Occipital lobe (tissue), 1 donor: ENCODE measurements at regions not wholly inside any gene's neighbourhood (a gene's known extent, or its start where the extent isn't known, plus 50 kb on each side); places are given as distances from the start of the nearest gene placed in this dataset.
"Not testable (repeated sequence)": the region's sequence is repeated elsewhere in the genome, so short reads cannot be mapped to it uniquely, and the experiment has no call there.

Experiments
- DNase-seq: peaks from one replicate; lab custom pipeline; 2025; lab: John Stamatoyannopoulos, UW

DNA sequence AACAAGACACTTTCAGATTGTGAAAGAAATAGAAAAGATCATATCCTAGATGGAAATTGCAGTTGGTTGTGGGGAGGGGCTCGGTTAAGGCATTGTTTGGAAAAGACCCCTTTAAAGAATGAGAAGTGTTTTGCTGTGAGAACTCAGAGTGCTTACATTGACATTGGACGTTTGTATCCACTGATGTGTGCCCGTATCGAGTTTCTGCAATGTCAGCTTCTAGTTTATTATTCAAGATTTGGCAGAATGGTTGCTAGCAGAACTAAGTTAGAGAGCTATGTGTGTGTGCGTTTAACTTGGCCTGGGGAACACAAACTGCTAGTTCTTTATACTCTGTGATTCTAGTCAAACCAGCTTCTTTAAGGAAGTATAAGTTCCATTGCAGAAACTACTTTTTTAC is 2702.5 kb downstream of the PCDH7 start:
- no peak for DNase-seq

DNA sequence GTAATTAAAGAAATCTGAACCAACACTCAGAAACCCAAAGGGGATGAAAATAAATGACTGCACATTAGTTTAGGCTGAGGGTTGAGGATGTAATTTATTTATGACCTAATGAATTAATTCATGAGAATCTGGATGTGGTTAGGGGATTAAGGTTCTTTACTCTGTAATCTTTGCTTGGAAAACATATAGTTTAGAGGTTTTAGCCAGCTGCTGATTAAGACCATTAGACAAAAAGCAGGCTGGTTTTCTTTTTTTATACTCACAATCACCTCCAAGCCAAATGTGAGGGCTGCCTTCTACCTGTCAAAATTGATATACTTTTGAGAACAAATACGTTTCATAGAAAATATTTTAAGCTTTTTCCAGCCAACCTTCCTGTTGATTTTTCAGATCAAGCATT is 2705.8 kb downstream of the PCDH7 start:
- DNase-seq = no peak

DNA sequence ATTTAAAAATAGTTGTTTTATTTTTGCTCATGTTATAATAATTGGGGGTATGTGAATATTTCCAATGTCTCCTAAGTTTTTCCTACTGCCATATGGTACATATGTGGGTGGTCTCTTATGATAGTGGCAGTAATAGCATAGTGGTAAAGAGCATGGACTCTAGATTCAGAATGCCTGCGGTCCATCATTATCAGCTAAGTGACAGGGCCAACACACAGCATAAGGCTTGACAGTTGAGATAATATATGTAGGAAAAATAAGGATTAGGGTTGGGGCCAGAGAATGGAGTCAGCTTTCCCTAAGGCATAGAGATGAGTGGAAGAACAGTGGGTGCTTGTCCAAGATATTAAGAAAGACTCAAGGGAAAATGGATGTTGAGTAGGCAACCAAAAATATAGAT is 2707.5 kb downstream of the PCDH7 start:
- no peak for DNase-seq

DNA sequence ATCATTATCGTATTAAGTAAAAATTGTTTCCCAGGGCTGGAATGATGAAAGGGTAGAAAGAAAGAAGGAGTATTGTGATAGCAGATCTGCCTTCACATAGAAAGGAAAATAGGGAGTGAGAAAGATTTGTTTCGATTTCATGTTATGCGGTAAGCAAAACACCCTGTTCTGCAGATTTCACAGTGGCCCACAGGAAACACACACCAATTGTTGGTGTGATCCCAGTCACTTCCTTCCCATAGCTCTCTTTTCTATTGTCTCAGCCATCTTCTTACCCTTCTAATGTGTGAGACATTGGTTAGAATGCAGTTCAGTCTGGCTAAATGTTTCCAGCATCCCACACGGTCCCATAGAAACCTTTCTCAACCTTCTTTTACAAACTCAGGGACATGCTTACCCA is 2709.8 kb downstream of the PCDH7 start:
- DNase-seq = no peak

DNA sequence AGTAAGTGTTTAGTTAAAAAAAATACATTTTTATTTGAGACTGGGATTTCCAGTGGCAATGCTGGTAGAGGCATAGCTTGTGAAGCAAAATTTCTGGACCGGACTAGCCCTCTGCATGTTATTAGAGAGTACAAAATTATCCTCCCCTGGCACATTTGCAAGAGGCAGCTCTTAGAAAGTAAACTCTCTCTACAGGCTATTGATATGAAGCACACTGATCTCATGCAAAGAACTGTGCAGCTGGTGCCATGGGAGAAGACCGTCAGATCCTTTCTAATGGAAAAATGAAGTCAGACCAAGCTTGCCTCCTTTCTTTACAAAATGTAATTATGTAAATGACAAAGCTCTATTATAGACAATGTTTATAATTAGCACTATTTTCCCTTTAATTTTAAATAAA is 2717.2 kb downstream of the PCDH7 start:
- DNase-seq = no peak

DNA sequence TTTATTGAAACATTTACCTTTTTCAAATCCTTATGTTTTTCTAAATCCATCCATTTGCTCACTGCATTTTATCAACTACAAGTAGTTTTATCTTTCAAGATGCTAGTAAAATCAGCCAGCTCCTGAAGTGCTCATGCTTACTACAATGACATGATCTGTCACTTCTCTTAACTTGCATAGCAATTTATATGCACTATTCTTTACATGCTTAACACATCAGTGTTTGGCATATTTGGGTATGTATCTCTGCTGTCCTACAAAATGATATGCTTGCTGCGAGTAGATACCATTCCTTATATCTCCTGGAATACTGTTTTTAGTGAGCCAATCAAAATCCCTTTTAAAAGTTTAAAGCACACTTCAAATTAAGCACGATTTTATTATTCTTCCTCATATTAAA is 2726.8 kb downstream of the PCDH7 start:
- no peak for DNase-seq

DNA sequence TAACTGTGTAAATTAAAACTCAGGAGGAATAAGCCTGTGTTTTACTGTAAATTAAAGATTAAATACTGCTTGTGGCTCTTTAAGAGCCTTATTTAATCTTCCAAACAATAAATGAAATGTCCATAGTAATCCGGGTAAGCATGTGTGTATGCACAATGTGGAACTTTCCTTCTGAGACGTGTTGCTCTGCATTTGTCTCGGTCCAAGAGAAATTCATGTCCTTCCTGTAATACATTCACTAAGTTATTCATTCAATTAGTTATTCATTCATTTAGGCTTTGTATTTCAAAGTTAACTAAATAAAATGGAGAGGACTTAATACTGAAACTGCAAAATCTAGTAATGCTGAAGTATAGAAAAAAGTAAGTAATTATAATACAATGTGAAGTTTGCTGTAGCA is 2728.8 kb downstream of the PCDH7 start:
- no peak for DNase-seq

DNA sequence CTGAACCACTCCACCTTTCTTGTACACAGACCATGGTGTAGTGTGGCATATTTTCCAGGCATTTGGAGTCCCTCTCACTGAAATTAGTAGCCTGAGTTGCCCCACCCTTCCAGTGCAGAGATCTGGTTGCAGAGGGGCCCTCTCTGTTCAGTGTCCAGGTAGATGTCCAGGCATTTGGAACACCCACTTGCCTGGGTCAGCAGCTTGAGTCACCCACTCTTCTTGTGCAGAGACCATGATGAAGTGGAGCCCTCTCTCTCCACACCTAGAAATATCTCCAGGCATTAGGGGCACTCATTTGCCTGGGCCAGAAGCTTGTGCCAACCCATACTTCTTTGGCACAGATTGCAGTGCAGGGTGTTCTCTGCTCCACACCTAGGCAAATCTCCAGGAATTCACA is 2733.3 kb downstream of the PCDH7 start:
- DNase-seq = no peak

DNA sequence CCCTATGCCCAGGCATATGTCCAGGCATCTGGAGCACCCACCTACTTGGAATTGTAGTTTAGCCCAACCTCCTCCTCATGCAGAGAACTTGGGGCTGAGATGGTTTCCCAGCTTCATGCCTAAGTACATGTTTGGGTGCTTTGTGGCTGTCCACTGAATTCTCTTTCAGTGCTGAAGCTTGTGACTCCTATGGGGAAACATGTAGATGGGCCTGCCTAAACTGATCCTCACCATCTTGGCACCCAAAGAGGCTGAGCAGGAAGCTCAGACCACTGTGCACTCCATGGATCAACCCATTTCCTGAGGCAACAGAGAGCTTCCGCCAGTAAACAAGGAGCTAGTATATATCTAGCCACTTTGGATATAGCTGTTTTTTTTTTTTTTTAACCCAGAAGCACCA is 2733.7 kb downstream of the PCDH7 start:
- no peak for DNase-seq

DNA sequence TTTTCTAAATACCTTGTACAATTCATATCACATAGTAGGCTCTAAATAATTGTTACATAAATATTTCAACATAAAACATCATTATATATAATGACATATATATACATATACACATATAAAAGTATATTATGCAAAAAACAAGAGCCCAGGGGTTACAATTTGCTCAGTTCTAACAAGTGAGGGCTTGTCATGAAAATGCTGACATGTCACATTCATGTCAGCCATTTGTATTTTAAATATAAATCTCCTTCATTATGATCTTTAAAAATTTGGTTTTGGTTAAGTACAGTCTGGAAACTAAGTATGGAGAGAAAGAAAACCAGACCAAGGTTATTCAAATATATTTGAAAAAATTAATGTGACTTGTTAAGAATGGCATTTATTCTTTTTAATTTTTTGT is 2745.4 kb downstream of the PCDH7 start:
- no peak for DNase-seq

DNA sequence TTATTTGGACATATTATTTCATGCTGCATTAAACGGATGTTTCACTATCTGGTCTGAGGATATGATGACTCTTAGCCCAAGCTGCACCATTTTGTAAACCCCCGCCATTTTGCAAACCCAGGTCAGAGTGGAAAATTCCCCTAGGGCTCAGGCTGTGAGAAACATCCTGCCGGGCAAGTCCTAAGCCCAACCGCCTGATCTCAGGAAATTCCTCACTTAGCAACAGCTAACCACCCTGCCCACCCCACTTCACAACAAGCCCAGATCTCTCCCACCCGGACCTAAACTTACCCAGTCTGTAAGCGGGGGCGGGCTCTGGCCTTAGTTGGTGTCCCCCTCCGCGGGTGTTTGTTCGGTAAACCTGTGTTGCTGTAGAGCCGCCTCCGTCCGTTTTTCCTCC is 2747.1 kb downstream of the PCDH7 start:
- DNase-seq = no peak

DNA sequence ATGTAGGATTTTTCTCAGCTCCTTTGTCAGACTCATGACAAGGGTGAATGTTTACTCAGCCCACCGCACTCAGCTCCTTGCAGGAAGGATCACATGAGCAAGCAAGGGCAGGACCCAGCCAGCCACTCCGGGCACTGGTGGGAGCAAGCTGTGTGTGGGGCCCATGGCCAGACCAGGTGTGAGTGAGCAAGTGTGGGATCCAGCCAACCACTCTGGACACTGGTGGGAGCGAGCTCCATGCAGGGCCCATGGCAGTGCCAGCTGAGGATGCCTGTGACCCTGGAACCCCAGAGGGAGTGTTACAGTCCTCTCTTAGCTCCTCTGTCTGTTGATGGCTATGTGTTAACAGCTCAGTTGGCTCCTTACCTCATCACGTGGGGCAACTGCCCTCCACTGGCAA is 2750.6 kb downstream of the PCDH7 start:
- no peak for DNase-seq

DNA sequence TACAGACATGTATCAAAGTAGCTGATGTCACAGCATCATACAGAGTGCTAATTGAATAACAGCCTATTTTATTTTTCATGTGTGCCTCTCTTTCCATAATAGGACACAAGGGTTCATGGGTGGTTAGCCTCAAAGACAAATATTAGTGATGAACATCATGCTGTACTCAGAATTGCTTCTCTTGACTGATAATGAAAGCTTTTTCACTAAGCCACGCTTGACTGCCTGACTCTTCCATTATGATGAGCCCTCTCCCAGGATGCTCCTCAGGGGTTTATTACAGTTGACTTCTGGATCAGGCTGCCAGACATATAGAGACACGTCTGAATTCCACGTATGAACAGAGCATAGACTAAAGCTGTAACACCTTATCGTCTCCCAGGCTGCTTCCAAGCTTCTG is 2757.5 kb downstream of the PCDH7 start:
- no peak for DNase-seq

DNA sequence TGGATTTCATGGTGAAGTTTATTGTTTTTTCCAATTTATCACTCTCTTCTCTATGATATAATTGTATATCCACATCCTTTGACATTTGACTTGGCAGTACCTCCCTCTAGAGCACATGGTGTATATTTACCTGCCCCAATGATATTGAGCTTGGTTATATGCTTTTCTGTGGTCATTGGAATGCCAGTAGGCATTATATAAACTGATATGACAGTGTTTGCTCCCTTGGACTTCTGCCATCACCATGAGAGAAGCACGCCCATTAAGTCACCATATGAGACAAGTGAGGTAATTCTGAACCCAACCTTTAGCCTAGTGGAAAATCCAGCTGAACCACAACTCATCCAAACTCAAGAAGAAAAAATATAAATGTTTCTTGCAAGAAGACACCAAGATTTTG is 2761.5 kb downstream of the ARAP2 start:
- no peak for DNase-seq

DNA sequence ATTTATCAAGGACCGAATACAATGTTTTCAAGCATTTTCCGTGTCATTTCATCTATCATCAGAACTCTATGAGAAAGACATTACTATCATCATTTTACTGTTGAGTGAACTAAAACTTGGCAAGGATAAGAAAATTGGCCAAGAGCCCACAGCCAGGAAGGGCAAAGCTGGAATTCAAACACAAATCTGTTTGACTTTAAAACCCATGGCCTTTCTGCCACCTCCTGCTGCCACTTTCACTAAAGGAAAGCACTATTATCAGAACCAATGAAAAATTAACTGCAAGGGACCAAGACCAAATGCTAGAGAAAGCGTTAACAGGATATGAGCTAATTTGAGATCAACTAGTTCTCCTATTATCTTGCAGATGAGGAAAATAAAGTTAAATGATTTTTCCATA is 2759.2 kb downstream of the ARAP2 start:
- DNase-seq = no peak

DNA sequence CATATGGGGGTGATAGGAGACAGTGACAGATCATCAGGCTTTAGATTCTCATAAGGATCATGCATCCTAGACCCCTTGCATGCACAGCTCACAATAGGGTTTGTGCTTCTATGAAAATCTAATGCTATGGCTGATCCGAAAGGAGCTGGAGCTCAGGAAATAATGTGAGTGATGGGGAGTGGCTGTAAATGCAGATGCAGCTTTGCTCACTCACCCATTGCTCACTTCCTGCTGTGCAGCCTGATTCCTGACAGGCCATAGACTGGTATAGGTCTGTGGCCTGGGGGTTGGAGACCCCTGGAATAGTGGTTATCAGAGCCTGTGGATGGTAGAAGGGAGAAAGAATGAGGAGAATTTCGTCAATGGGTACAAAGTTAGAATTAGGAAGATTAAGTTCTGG is 2751.1 kb downstream of the ARAP2 start:
- DNase-seq = no peak

DNA sequence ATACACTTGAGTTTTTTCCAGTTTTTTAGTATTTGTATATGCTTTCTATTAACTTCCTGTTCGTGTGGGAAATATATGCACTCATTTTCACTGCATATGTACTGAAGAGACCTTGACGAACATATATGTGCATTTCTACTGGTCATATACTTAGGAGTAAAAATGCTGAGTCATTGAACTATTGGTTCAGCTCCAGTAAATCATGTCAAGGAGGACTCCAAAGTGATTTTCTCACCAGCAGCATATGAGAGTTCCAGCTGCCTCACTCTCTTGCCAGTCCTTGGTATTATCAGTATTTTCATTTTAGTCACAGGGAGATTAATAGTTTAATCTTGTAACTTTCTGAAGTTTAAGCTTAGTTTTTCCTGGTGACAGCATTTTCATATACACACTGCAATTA is 2750.2 kb downstream of the ARAP2 start:
- DNase-seq = no peak

DNA sequence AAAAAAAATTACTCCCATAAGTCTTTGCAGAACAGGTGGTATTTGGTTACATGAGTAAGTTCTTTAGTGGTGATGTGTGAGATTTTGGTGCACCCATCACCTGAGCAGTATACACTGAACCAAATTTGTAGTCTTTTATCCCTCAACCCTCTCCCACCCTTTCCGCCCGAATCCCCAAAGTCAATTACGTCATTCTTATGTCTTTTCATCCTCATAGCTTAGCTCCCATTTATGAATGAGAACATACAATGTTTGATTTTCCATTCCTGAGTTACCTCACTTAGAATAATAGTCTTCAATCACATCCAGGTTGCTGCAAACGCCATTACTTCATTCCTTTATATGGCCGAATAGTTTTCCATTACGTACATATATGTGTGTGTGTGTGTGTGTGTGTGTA is 2742.7 kb downstream of the ARAP2 start:
- DNase-seq = not testable (repeated sequence)

DNA sequence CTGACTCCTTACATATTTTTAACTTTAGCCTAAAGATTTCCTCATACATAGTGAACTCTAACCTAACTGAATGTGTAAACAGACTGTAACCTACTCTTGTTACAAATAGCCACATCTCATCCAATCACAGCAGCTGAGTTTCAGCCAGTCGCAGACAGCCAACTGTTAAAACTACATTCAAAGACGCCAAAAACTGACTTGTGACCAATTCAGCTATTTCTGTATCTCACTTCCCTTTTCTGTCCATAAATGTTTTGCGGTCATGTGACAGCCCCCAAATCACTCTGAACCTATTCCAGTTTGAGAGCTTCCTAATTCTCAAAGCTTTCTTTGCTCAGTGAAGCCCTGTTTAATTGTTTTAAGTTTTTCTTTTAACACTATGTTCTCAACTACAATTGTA is 2731.9 kb downstream of the ARAP2 start:
- DNase-seq = no peak

DNA sequence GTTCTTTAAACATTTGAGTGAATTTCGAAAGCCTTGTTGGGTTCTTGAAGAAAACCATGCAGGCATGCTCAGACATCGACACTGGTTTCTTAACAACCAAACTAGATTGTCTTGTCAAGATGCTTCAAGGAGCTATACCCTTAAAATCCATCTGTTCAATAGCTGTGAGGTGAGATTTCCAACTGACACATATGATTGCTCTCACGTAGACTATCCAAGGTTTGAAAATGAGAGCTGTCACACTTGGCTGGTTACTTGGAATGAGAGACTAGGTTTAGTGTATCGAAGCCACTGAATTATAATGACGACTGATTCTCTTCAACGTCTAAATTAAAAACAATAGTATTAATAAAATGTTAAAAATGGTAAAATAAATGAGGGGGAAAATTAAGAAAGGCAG is 2725.5 kb downstream of the ARAP2 start:
- no peak for DNase-seq

DNA sequence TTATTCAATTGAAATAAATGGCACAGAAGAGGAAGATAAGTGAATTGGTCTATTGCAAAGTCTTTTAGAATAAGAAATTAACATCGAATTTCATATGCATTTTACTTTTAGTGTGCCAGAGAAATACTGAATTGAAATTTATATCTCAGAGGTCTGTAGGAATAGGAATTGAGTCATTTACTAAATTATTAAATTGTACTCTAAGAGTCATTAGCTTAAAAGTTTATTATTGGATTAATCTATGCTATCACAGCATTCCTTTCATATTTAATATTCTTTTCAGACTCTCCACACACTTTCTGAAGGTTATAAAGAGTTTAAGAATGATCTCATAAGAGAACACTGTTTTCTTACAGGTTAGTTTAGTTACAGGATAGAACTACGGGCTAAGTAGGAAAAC is 2711.5 kb downstream of the ARAP2 start:
- no peak for DNase-seq

DNA sequence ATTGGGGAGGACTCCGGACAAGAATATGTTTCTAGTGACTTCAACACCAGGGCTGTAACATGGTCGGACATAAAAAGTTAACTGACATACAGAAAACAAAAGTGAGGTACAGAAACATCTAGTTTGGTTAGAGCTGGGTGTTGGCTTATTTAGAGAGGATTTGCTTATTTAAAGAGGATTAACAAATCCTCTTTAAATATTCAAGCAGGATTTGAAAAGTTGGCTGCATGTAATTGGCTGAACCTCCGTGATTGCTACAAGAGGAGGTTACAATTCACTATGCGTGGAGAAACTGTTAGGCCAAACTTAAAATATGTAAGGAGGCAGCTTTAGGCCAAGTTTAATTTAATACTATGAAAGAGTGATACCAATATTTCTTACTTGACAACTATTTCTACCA is 2707.4 kb downstream of the ARAP2 start:
- DNase-seq = no peak

DNA sequence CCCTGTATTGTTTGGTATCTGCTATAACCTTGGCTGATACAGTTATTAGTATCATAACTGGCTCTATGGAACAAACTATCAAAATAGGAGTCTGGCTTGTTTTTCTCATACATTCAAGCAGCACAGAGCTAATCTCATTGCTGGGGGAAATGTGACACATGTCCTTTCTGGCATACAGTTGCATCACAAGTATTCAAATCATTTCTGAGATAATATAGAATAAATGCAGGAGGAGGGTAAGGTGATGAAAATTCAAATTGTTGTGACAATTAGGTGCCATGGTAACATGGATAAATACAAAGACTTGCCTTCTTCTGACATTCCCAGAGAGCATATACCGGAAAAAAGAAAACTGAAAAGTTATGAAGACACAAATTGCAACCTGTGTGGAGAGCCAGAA is 2706.8 kb downstream of the ARAP2 start:
- no peak for DNase-seq

DNA sequence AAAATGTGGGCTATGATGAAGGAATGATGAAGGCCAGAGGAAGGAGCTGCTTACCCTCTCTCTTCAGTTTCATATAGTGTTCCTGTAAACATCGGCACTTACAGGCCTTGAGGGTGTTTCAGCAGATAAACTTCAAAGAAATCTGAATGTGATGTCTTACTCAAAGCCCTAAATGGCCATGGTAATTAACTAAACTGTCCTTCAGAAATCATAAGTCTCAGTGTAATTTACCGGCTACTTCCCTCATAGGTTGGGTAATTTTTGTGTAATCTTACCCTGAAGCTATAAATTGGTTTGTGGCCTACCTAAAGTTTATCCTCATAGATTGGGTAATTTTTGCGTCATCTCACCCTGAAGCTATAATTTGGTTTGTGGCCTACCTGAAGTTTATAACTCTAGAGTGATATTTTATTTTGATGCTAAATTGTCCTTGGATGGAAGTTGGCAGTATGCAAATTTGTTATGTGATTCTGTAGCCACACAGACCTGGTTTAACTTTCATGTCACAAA is 2700.3 kb downstream of the ARAP2 start:
- no peak for DNase-seq

DNA sequence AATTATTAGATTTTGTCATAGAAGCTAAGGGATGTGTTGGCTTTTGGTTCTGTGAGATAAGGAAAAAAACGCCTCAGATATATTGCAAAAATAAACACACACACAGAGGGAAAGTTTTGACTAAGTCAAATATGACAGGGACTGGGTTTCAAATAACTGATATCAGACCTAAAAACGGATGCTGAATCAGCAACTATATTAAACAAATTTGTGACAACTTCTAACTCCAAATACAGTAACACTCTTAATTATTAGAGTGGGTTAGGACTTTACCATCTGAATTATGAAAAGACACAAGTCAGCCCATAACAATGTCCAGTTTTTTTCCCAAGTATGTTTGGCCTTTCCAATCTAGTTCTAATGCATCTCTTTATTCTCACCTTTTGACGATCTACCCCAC is 2693.1 kb downstream of the ARAP2 start:
- no peak for DNase-seq
